ENCODE measurements at regions not wholly inside any gene's neighbourhood (a gene's known extent, or its start where the extent isn't known, plus 50 kb on each side); places are given as distances from the start of the nearest gene placed in this dataset.

- no peak for DNase-seq
These were observed 90.2 kb upstream of the TBX3 start for GRCh38 chr12:114774197-114774596.

GRCh38 chr12:114770323-114770722, 86.3 kb upstream of the TBX3 start:
- DNase-seq, result no peak

- DNase-seq, result no peak
These were observed 85.7 kb upstream of the TBX3 start for GRCh38 chr12:114769634-114770033.

GRCh38 chr12:114767906-114768722, 84.1 kb upstream of the TBX3 start:
- DNase-seq, result no peak

GRCh38 chr12:114767084-114767760, 83.2 kb upstream of the TBX3 start:
- DNase-seq, result no peak

- no peak for DNase-seq
These were observed 82.2 kb upstream of the TBX3 start for GRCh38 chr12:114765960-114766691.

GRCh38 chr12:114764510-114764909, 80.5 kb upstream of the TBX3 start:
- no peak for DNase-seq

GRCh38 chr12:114762490-114763110, 78.6 kb upstream of the TBX3 start:
- no peak for DNase-seq

GRCh38 chr12:114760151-114760877, 76.3 kb upstream of the TBX3 start:
- no peak for DNase-seq

GRCh38 chr12:114759635-114760034, 75.7 kb upstream of the TBX3 start:
- no peak for DNase-seq

GRCh38 chr12:114757684-114758325, 73.8 kb upstream of the TBX3 start:
- no peak for DNase-seq

- no peak for DNase-seq
These were observed 68.2 kb upstream of the TBX3 start for GRCh38 chr12:114752217-114752616.

- no peak for DNase-seq
These were observed 67.7 kb upstream of the TBX3 start for GRCh38 chr12:114751712-114752111.

GRCh38 chr12:114750917-114751316, 66.9 kb upstream of the TBX3 start:
- no peak for DNase-seq

DNA sequence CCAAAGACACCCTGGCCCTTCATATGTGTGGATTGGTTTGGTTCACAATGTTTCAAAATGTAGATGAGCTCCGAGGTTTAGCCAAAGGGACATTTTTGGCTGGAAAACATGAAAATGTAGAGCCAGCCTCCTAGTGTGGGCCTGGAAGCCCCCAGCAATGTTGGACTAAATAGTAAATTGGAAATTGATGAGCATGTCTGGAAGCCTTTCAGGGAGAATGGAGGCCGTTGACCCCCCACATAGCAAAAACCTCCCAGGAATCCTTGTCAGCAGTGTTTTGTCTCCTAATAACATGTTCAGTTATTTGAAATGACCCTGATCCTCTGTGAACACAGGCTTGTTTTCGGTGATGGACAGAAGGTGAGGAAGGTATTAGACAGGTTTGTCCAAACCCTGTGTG, 65.1 kb upstream of the TBX3 start:
- DNase-seq, result no peak

- DNase-seq, result no peak
These were observed 63.3 kb upstream of the TBX3 start for GRCh38 chr12:114747012-114747858.

DNA sequence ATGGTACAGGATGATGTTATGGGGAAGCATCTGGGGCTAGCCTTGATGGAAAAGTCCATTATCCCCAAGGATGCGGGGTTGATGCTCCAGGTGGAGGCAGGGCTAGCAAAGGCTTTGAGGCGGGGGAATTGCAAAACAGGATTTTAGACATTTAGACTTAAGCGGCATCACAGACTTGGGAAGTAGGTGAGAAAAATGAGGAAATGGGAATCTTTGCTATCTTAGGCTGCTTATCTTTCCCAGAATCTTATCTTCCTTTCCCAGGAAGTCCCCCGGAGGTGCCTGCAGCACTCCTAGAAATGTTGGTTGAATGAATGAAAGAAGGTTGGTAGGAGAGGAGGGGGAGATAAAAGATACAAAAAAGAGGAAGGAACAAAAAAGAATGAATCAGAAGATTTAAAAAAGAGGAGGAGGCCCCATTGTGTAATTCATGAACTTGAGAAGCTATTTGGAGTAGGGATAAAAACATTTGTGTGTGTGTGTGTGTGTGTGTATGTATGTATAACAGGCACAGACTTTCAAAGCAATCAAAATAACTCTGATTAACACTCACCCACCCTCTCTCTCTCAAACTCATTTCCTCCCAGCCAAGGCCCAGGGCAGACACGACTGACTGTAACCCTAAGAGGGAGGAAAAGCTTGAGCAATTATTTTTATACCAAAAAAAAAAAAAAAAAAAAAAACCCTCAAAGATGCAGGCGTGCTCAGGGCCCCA, 62.5 kb upstream of the TBX3 start:
- DNase-seq, result no peak

- no peak for DNase-seq
These were observed 60.7 kb upstream of the TBX3 start for GRCh38 chr12:114744691-114745090.

DNA sequence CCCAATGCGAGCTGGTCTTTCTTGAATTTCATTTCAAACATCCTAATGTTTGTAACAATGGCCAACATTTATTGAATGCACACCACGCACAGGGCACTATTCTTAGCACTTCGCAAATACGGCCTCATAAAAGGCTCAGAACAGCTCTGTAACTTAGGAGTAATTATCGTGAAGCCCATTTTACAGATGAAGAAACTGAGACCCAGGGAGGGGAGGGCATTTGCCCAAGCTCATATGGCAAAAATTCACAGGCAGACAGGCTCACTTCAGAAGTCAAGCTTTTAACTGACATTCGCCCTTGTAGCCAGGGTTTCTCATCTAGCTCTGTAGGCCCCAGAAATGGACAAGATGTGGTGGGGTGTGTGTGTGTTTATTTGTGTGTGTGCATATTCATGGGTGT, 60.3 kb upstream of the TBX3 start:
- no peak for DNase-seq

DNA sequence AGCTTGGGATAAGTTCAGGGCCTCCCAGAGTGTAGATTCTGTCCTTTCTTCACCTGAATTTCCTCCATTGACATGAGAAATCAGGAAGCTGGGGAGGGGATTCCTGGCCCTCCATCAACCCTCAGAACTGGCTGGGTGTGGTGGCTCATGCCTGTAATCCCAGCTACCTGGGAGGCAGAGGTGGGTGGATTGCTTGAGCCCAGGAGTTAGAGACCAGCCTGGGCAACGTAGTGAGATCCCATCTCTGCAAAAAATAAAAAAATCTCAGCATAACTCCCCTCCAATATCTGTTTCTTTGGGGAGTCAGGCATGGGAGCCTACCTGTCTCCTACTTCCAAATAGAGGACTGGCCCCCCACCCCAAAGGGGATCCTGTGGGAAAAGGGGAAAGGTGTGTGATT, 59.8 kb upstream of the TBX3 start:
- no peak for DNase-seq

DNA sequence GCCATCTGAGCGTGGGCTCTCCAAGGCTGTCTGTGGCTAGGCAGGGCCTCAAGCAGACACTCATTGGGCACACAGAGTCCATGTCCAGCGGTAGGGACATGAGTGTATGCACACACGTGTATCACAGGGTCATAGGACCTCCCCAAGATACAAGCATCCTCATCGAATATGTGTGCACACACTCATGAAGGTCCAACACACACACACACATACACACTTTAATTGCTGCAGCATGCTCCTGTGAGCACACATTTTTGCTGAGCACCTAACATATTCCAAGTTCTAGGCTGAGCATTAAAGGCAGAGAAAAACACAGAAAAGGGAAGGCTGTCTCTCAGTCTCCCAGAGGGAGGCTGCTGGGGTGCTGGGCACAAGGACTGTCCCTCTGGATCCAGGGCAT, 59.3 kb upstream of the TBX3 start:
- DNase-seq, result no peak

Measured in NCI-H446 treated with DMSO at 0.1 percent for 48 hours (cell line).